PFSK-1 (cell line): ENCODE measurements at regions not wholly inside any gene's neighbourhood (a gene's known extent, or its start where the extent isn't known, plus 50 kb on each side); places are given as distances from the start of the nearest gene placed in this dataset.

ENCODE experiments used
- POLR2AphosphoS5 ChIP-seq: IDR thresholded peaks from 2 replicates; pipeline ENCODE4 v1.6.1; 2012; ENCODE audit warnings: low read depth, mild to moderate bottlenecking, control low read depth, low read length, moderate library complexity
- REST ChIP-seq, 2 experiments: IDR thresholded peaks; 2 replicates each; pipeline versions ENCODE4 v1.6.1 to v1.8.0; 2011 to 2012; ENCODE audit warnings: low read depth in 2 of 2, low read length in 2 of 2, control low read depth in 1 of 2, inconsistent platforms in 1 of 2, mild to moderate bottlenecking in 1 of 2, moderate library complexity in 1 of 2; ENCODE audit not compliant: insufficient read depth in 1 of 2
- SIN3A ChIP-seq: IDR thresholded peaks from 2 replicates; pipeline ENCODE4 v1.6.1; 2012; ENCODE audit warnings: mild to moderate bottlenecking, low read length, moderate library complexity, borderline replicate concordance; ENCODE audit not compliant: insufficient read depth
- TAF1 ChIP-seq: IDR thresholded peaks from 2 replicates; pipeline ENCODE4 v1.6.1; 2012; ENCODE audit warnings: low read length, control low read depth, borderline replicate concordance; ENCODE audit not compliant: insufficient read depth

- TF ChIP-seq TAF1 (no peak), REST (IDR thresholded peaks at IDR 0.05; ENCODE audit: insufficient read depth in 1 of 2, low read depth in 2 of 2, low read length in 2 of 2) (no peak), POLR2AphosphoS5 (no peak), SIN3A (no peak)
These were observed 1433.8 kb upstream of the SLC39A10 start for GRCh38 chr2:194223218-194223617.
